HFFc6 (cell line): ENCODE measurements at regions not wholly inside any gene's neighbourhood (a gene's known extent, or its start where the extent isn't known, plus 50 kb on each side); places are given as distances from the start of the nearest gene placed in this dataset.
"Not testable (repeated sequence)": the region's sequence is repeated elsewhere in the genome, so short reads cannot be mapped to it uniquely, and the experiment has no call there.

Source experiments
- DNase-seq: peaks from one replicate; pipeline ENCODE4 v3.0.0-alpha.2; 2018
- H3K27ac Mint-ChIP-seq: 2 replicates; pipeline ENCODE4 v1.8.0; 2020; ENCODE audit warnings: mild to moderate bottlenecking, mixed read lengths
- H3K27me3 Mint-ChIP-seq: 2 replicates; pipeline ENCODE4 v1.8.0; 2021; ENCODE audit warnings: mild to moderate bottlenecking, moderate library complexity, mixed read lengths; ENCODE audit not compliant: insufficient read depth
- H3K36me3 Mint-ChIP-seq: 2 replicates; pipeline ENCODE4 v1.8.0; 2021; ENCODE audit warnings: low read depth, mixed read lengths
- H3K4me1 Mint-ChIP-seq: 2 replicates; pipeline ENCODE4 v1.8.0; 2020; ENCODE audit warnings: low read depth, mixed read lengths
- H3K4me3 Mint-ChIP-seq: 2 replicates; pipeline ENCODE4 v1.8.0; 2020; ENCODE audit warnings: mild to moderate bottlenecking, moderate library complexity, mixed read lengths
- H3K9me3 Mint-ChIP-seq: 2 replicates; pipeline ENCODE4 v1.8.0; 2020; ENCODE audit warnings: mild to moderate bottlenecking, mixed read lengths
- CTCF ChIP-seq: fragments of 200-600 bp; sonication (generic); IDR thresholded peaks from 2 replicates; pipeline ENCODE4 v1.5.0; 2021; ENCODE audit warnings: antibody characterized with exemption, mild to moderate bottlenecking

- H3K27ac Mint-ChIP-seq = no peak overlapping the region
- peaks cover 8% of the 10 kb centered on the region; the same call in 1 of the 2 replicates for H3K36me3 Mint-ChIP-seq
- H3K9me3 Mint-ChIP-seq = peaks cover 48% of the 10 kb centered on the region
- no peak for TF ChIP-seq CTCF
- no peak for DNase-seq
- H3K27me3 Mint-ChIP-seq = no peaks in the 10 kb centered on the region
- no peak overlapping the region for H3K4me3 Mint-ChIP-seq
- H3K4me1 Mint-ChIP-seq = no peaks in the 10 kb centered on the region
Measured at GRCh38 chr9:7433508-7434292, 365.9 kb downstream of the DMAC1 start.

GRCh38 chr9:7432989-7433388 lies 366.6 kb downstream of the DMAC1 start:
- Mint-ChIP-seq H3K9me3 (peaks cover 49% of the 10 kb centered on the region), H3K4me1 (no peaks in the 10 kb centered on the region), H3K36me3 (peaks cover 8% of the 10 kb centered on the region; the same call in 1 of the 2 replicates), H3K27me3 (no peaks in the 10 kb centered on the region), H3K27ac (no peak overlapping the region), H3K4me3 (no peak overlapping the region)
- no peak for DNase-seq
- no peak for TF ChIP-seq CTCF

- not testable (repeated sequence) for DNase-seq, H3K27me3 Mint-ChIP-seq, H3K27ac Mint-ChIP-seq, H3K36me3 Mint-ChIP-seq, H3K4me1 Mint-ChIP-seq, H3K4me3 Mint-ChIP-seq
- H3K9me3 Mint-ChIP-seq = peaks cover 13% of the 10 kb centered on the region
Measured at GRCh38 chr9:7417397-7417796, 382.2 kb downstream of the DMAC1 start.

GRCh38 chr9:7415836-7416235 lies 383.7 kb downstream of the DMAC1 start:
- no peaks in the 10 kb centered on the region for H3K4me1 Mint-ChIP-seq
- no peak for TF ChIP-seq CTCF
- H3K9me3 Mint-ChIP-seq = peaks cover 12% of the 10 kb centered on the region
- peaks cover 4% of the 10 kb centered on the region; the same call in 1 of the 2 replicates for H3K36me3 Mint-ChIP-seq
- H3K27ac Mint-ChIP-seq = no peak overlapping the region
- DNase-seq = no peak
- H3K27me3 Mint-ChIP-seq = no peaks in the 10 kb centered on the region
- no peak overlapping the region for H3K4me3 Mint-ChIP-seq

GRCh38 chr9:7408845-7409244 lies 390.7 kb downstream of the DMAC1 start:
- no peak overlapping the region for H3K4me3 Mint-ChIP-seq
- H3K9me3 Mint-ChIP-seq = no peaks in the 10 kb centered on the region; the same call in 1 of the 2 replicates
- no peaks in the 10 kb centered on the region for H3K4me1 Mint-ChIP-seq
- H3K27ac Mint-ChIP-seq = no peak overlapping the region
- no peak for DNase-seq
- H3K36me3 Mint-ChIP-seq = no peaks in the 10 kb centered on the region
- H3K27me3 Mint-ChIP-seq = peaks cover 4% of the 10 kb centered on the region; the same call in 1 of the 2 replicates
- TF ChIP-seq CTCF = no peak

GRCh38 chr9:7407246-7407645 lies 392.3 kb downstream of the DMAC1 start:
- peaks cover 7% of the 10 kb centered on the region; the same call in 1 of the 2 replicates for H3K27me3 Mint-ChIP-seq
- no peak overlapping the region for H3K4me3 Mint-ChIP-seq
- no peaks in the 10 kb centered on the region for H3K4me1 Mint-ChIP-seq
- no peaks in the 10 kb centered on the region; the same call in 1 of the 2 replicates for H3K9me3 Mint-ChIP-seq
- no peak for TF ChIP-seq CTCF
- no peak overlapping the region for H3K27ac Mint-ChIP-seq
- no peak for DNase-seq
- H3K36me3 Mint-ChIP-seq = no peaks in the 10 kb centered on the region
